ENCODE measurements at regions not wholly inside any gene's neighbourhood (a gene's known extent, or its start where the extent isn't known, plus 50 kb on each side); places are given as distances from the start of the nearest gene placed in this dataset.

- no peaks in the 10 kb centered on the region for H3K36me3 ChIP-seq (ENCODE audit: insufficient read depth)
- H3K4me2 ChIP-seq = no peak overlapping the region
- H3K9ac ChIP-seq = no peak overlapping the region
- no peaks in the 10 kb centered on the region for H4K20me1 ChIP-seq (ENCODE audit: insufficient read depth)
- H3K27ac ChIP-seq = no peak overlapping the region
- no peak for TF ChIP-seq CTCF (conservative IDR thresholded peaks at IDR 0.05; ENCODE audit: low read depth, low read length)
- H3K27me3 ChIP-seq (ENCODE audit: insufficient read depth, low read depth) = no peaks in the 10 kb centered on the region
- no peak overlapping the region for H2AFZ ChIP-seq (ENCODE audit: low read depth)
- no peak overlapping the region for H3K4me3 ChIP-seq (IDR thresholded peaks at IDR 0.05; ENCODE audit: insufficient read depth, low read depth, low read length)
- H3K79me2 ChIP-seq (ENCODE audit: insufficient read depth, low read depth) = no peaks in the 10 kb centered on the region
- no peaks in the 10 kb centered on the region for H3K4me1 ChIP-seq (ENCODE audit: low read depth, poor library complexity, severe bottlenecking)
Measured at GRCh38 chr1:218664385-218665170, 319.4 kb downstream of the TGFB2 start.

DNA sequence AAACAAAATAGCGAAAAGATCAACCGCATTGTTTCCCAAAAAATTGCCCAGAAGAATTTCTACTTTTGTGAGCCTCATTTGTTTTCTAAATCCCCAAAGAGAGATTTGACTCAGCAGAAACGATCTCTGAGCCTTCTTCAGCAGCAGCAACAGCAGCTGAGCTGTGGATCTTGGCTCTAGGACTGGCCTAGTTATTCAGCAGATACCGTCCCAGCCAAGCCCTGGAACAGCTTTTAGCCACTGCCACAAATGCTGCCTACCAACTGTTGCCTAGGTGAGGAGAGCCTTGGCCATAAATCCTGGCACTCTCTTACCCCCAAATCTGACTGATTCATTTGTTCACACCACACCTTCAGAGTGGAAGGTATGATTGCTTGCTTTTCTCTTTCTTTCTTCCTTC is 320.1 kb downstream of the TGFB2 start:
- Histone ChIP-seq H4K20me1 (ENCODE audit: insufficient read depth) (no peaks in the 10 kb centered on the region), H3K27ac (no peak overlapping the region), H3K4me1 (ENCODE audit: low read depth, poor library complexity, severe bottlenecking) (no peaks in the 10 kb centered on the region), H2AFZ (ENCODE audit: low read depth) (no peak overlapping the region), H3K4me3 (IDR thresholded peaks at IDR 0.05; ENCODE audit: insufficient read depth, low read depth, low read length) (no peak overlapping the region), H3K27me3 (ENCODE audit: insufficient read depth, low read depth) (no peaks in the 10 kb centered on the region), H3K36me3 (ENCODE audit: insufficient read depth) (no peaks in the 10 kb centered on the region), H3K79me2 (ENCODE audit: insufficient read depth, low read depth) (no peaks in the 10 kb centered on the region), H3K4me2 (no peak overlapping the region), H3K9ac (no peak overlapping the region)
- no peak for TF ChIP-seq CTCF (conservative IDR thresholded peaks at IDR 0.05; ENCODE audit: low read depth, low read length)

GRCh38 chr1:218666263-218666662 is 321.1 kb downstream of the TGFB2 start:
- Histone ChIP-seq H2AFZ (ENCODE audit: low read depth) (no peak overlapping the region), H3K9ac (no peak overlapping the region), H3K27ac (no peak overlapping the region), H4K20me1 (ENCODE audit: insufficient read depth) (no peaks in the 10 kb centered on the region), H3K36me3 (ENCODE audit: insufficient read depth) (no peaks in the 10 kb centered on the region), H3K79me2 (ENCODE audit: insufficient read depth, low read depth) (no peaks in the 10 kb centered on the region), H3K27me3 (ENCODE audit: insufficient read depth, low read depth) (no peaks in the 10 kb centered on the region), H3K4me3 (IDR thresholded peaks at IDR 0.05; ENCODE audit: insufficient read depth, low read depth, low read length) (no peak overlapping the region), H3K4me1 (ENCODE audit: low read depth, poor library complexity, severe bottlenecking) (no peaks in the 10 kb centered on the region), H3K4me2 (no peak overlapping the region)
- TF ChIP-seq CTCF (conservative IDR thresholded peaks at IDR 0.05; ENCODE audit: low read depth, low read length) = no peak

DNA sequence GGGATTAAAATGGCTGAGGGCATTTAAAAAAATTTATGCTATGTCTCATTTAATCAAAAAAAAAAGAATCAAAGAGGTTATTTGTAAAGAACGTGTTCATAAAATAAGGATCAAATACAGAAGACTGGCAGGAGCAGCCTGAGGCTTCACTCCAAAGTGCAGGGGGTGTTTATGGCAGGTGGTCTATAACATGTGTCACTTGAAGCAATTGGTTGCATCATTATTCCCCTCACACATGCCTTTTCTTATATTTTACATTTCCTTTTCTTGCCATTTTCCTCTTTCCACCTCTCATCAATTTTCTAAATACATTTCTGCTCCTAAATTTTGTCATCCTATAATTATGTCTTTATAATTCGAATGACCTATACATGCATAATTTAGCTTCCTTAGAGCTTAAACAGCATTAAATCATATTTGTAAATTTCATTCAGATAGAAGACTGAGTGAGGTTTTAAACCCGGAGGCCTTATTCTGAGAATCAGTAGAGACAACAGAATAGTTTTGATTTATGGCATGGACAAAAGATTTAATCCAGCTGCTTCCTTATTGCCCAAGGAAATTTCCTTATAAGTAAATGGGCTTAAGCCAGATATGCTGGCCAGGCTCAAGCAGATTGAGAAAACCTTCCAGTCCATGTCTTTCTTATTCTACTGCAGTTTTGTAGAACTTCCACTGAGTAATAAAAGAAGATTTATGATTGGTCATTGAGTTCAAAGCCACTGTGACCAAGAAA is 322.8 kb downstream of the TGFB2 start:
- no peak for TF ChIP-seq CTCF (conservative IDR thresholded peaks at IDR 0.05; ENCODE audit: low read depth, low read length)
- Histone ChIP-seq H3K9ac (no peak overlapping the region), H4K20me1 (ENCODE audit: insufficient read depth) (no peaks in the 10 kb centered on the region), H3K27ac (no peak overlapping the region), H3K79me2 (ENCODE audit: insufficient read depth, low read depth) (no peaks in the 10 kb centered on the region), H2AFZ (ENCODE audit: low read depth) (no peak overlapping the region), H3K4me1 (ENCODE audit: low read depth, poor library complexity, severe bottlenecking) (no peaks in the 10 kb centered on the region), H3K4me3 (IDR thresholded peaks at IDR 0.05; ENCODE audit: insufficient read depth, low read depth, low read length) (no peak overlapping the region), H3K27me3 (ENCODE audit: insufficient read depth, low read depth) (no peaks in the 10 kb centered on the region), H3K4me2 (no peak overlapping the region), H3K36me3 (ENCODE audit: insufficient read depth) (no peaks in the 10 kb centered on the region)

Measured in KMS-11 (cell line).